OCI-LY1 (cell line): ENCODE measurements at regions not wholly inside any gene's neighbourhood (a gene's known extent, or its start where the extent isn't known, plus 50 kb on each side); places are given as distances from the start of the nearest gene placed in this dataset.

Experiments
- EZH2 ChIP-seq: fragments of 200-600 bp; sonication (generic), shearing (Covaris generic); IDR thresholded peaks from 2 replicates; pipeline ENCODE4 v1.8.0; 2017; ENCODE audit warnings: borderline replicate concordance, mixed run types, mild to moderate bottlenecking, antibody characterized with exemption, low read length, moderate library complexity, mixed read lengths
- TF ChIP-seq, protein P1 (sequence below): fragments of 200-600 bp; sonication (generic), shearing (Covaris generic); IDR thresholded peaks from 2 replicates; pipeline ENCODE4 v1.5.1; 2017; ENCODE audit warnings: mild to moderate bottlenecking, antibody characterized with exemption, low read length, moderate library complexity, mixed read lengths

DNA sequence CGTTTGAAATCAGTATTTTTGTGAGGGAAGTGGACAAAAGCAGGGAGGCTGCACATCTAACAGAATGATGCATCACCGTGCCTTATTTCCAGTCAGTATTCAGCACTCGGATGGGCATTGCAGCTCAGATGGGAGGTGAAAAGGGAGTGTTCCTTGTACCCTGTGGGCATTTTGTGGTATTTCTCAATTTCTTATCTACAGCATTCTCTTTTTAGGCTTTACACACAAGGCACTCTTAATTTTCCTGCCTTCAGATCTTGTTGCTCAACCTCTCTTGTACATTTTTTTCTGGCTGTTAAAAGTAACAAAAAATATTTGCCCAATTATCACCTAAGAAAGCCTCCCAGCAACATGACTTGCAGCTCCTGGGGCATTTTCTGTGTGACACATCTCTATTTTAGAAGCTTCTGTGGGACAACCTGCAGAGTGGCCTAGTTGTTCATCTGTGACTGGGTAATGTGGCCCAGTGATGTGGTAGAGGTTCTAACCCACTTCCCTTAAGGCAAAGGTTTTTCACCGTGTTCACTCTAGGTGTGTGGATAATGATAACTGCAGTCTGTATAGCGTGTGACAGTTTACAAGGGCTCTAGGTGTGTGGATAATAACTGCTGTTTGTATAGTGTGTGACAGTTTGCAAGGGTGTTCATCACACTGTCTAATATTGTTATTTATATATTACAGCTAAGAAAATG, 257.2 kb downstream of the PTGER3 start:
- TF ChIP-seq, protein P1, sequence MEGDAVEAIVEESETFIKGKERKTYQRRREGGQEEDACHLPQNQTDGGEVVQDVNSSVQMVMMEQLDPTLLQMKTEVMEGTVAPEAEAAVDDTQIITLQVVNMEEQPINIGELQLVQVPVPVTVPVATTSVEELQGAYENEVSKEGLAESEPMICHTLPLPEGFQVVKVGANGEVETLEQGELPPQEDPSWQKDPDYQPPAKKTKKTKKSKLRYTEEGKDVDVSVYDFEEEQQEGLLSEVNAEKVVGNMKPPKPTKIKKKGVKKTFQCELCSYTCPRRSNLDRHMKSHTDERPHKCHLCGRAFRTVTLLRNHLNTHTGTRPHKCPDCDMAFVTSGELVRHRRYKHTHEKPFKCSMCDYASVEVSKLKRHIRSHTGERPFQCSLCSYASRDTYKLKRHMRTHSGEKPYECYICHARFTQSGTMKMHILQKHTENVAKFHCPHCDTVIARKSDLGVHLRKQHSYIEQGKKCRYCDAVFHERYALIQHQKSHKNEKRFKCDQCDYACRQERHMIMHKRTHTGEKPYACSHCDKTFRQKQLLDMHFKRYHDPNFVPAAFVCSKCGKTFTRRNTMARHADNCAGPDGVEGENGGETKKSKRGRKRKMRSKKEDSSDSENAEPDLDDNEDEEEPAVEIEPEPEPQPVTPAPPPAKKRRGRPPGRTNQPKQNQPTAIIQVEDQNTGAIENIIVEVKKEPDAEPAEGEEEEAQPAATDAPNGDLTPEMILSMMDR = no peak
- TF ChIP-seq EZH2 = no peak
